ENCODE measurements at regions not wholly inside any gene's neighbourhood (a gene's known extent, or its start where the extent isn't known, plus 50 kb on each side); places are given as distances from the start of the nearest gene placed in this dataset.

GRCh38 chr9:102507044-102507687, 488.0 kb upstream of the CYLC2 start:
- no peak for TF ChIP-seq CTCF (IDR thresholded peaks at IDR 0.05; ENCODE audit: low read depth, low read length, missing input control)
- no peak for TF ChIP-seq SP1 (IDR thresholded peaks at IDR 0.05)

Data from liver (tissue), 3 donors.